SK-N-MC (cell line): ENCODE measurements at regions not wholly inside any gene's neighbourhood (a gene's known extent, or its start where the extent isn't known, plus 50 kb on each side); places are given as distances from the start of the nearest gene placed in this dataset.
"Not testable (repeated sequence)": the region's sequence is repeated elsewhere in the genome, so short reads cannot be mapped to it uniquely, and the experiment has no call there.

Source experiments
- DNase-seq: peaks from one replicate; pipeline ENCODE4 v3.0.0-alpha.2; 2011; ENCODE audit warnings: low read depth, low spot score
- H3K27ac ChIP-seq: fragments of 200-600 bp; sonication (generic); 2 replicates; pipeline ENCODE4 v1.5.1; 2016; ENCODE audit warnings: mixed run types
- H3K36me3 ChIP-seq: fragments of 200-600 bp; sonication (generic); 2 replicates; pipeline ENCODE4 v1.6.1; 2017; ENCODE audit warnings: antibody characterized with exemption, low read length, mixed read lengths; ENCODE audit not compliant: insufficient read depth
- H3K4me3 ChIP-seq: fragments of 200-600 bp; sonication (generic); 2 replicates; pipeline ENCODE4 v1.5.1; 2016
- H3K9ac ChIP-seq: fragments of 200-600 bp; sonication (generic); 2 replicates; pipeline ENCODE4 v1.8.0; 2017; ENCODE audit warnings: mixed run types, mixed read lengths; ENCODE audit not compliant: insufficient read length
- H3K9me3 ChIP-seq: fragments of 200-600 bp; sonication (generic); 2 replicates; pipeline ENCODE4 v1.6.1; 2017; ENCODE audit warnings: low read depth, mild to moderate bottlenecking, antibody characterized with exemption, low read length, moderate library complexity, mixed read lengths
- EZH2 ChIP-seq: fragments of 200-600 bp; sonication (generic); IDR thresholded peaks from one replicate; pipeline ENCODE4 v1.6.1; 2017; ENCODE audit warnings: antibody characterized with exemption
- FOXP2 ChIP-seq: optimal IDR thresholded peaks from 2 replicates; pipeline ENCODE3; 2011; ENCODE audit warnings: mild to moderate bottlenecking, moderate library complexity; ENCODE audit not compliant: insufficient read depth; ENCODE audit errors: extremely low read length, control extremely low read depth
- POLR2AphosphoS5 ChIP-seq: IDR thresholded peaks from 2 replicates; pipeline ENCODE4 v1.6.1; 2012; ENCODE audit warnings: mild to moderate bottlenecking, low read depth, low read length, borderline replicate concordance

DNA sequence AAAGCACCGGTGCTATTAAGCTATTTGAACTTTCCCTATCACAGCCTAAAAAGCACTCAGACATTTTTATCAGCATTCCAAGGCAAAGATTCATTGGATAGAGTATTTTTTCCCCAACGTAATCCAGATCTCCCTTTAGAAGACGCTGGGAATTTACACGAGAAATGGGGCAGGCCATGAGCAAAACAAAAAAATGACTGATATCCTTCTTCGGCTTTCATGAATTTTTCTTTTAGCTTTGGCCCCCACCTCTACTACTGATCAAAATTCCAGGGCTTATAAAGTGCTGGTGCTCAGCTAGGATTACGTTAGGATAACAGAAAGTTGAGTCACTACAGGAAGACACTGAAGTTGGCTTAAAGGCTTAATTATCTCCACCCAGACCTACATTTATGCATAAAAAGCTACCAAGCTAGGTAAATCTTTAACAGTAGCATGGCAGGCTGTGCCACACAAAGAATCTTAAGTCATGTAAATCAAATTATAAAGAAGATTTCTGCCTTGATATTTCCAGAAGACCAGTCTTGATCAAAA lies 418.5 kb upstream of the BTBD3 start:
- no peak for DNase-seq
- no peak overlapping the region for H3K27ac ChIP-seq
- no peak overlapping the region for H3K9ac ChIP-seq
- no peaks in the 10 kb centered on the region for H3K9me3 ChIP-seq
- TF ChIP-seq EZH2: no peak
- TF ChIP-seq FOXP2: no peak
- no peak for TF ChIP-seq POLR2AphosphoS5
- no peaks in the 10 kb centered on the region for H3K36me3 ChIP-seq
- H3K4me3 ChIP-seq: no peak overlapping the region

- no peak overlapping the region for H3K9ac ChIP-seq
- no peaks in the 10 kb centered on the region for H3K9me3 ChIP-seq
- H3K27ac ChIP-seq: no peak overlapping the region
- no peak for DNase-seq
- no peak overlapping the region for H3K4me3 ChIP-seq
- H3K36me3 ChIP-seq: no peaks in the 10 kb centered on the region
- TF ChIP-seq EZH2 (no peak), FOXP2 (no peak), POLR2AphosphoS5 (no peak)
These were observed 415.6 kb upstream of the BTBD3 start for GRCh38 chr20:11502061-11502460.

DNA sequence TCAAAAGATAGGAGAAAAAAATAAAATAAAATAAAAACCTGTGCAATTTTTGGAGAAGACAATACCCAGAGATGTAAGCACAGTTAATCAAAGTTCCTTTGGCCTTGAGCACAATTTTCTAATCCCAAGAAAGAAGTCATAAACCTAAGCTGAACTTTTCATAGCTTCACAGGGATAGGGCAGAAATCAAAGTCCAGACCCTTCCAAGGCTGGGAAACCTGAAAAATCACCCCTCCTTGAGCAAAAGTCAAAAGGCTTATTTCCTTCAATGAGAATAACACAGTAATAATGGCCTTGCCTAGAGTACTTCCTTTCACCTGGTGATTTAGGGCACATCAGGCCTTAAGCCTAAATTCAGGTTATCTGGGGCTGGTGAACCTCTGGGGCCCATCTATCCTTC lies 415.0 kb upstream of the BTBD3 start:
- Histone ChIP-seq H3K4me3 (no peak overlapping the region), H3K36me3 (no peaks in the 10 kb centered on the region), H3K9ac (no peak overlapping the region), H3K9me3 (no peaks in the 10 kb centered on the region), H3K27ac (no peak overlapping the region)
- no peak for DNase-seq
- TF ChIP-seq FOXP2 (no peak), POLR2AphosphoS5 (no peak), EZH2 (no peak)

DNA sequence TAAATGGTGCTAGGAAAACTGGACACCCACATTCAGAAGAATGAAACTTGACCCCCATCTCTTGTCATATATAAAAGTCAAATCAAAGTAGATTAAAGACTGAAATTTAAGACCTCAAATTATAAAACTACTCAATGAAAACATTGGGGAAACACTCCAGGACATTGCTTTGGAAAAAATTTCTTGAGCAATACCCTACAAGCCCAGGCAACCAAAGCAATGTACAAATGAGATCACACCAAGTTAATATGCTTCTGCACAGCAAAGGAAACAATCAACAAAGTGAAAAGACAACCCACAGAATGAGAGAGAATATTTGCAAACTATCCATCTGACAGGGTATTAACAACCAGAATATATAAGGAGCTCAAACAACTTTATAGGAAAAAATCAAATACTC lies 407.9 kb upstream of the BTBD3 start:
- Histone ChIP-seq H3K9ac (no peak overlapping the region), H3K27ac (no peak overlapping the region), H3K36me3 (no peaks in the 10 kb centered on the region), H3K4me3 (no peak overlapping the region), H3K9me3 (no peaks in the 10 kb centered on the region)
- DNase-seq: no peak
- TF ChIP-seq FOXP2 (no peak), POLR2AphosphoS5 (no peak), EZH2 (no peak)

DNA sequence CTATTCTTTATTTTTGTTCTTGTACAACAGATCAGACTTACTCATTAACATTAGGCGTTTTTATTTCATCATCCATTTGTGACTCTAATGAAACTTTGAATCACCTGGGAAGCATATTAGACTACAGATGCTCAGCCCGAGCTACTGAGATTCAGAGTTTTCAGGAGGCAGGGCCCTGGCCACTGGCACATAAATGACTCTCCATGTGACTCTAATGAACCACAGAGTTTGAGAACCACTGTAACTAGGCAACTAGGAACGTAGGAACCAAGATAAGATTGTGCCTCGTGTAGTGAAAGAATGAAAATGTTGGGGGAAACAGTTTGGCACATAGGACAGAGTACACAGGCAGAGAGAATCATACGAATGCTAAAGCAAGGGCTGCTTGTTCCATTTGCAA lies 405.9 kb upstream of the BTBD3 start:
- no peak overlapping the region for H3K4me3 ChIP-seq
- H3K9ac ChIP-seq: no peak overlapping the region
- TF ChIP-seq FOXP2 (no peak), POLR2AphosphoS5 (no peak), EZH2 (no peak)
- DNase-seq: no peak
- H3K27ac ChIP-seq: no peak overlapping the region
- no peaks in the 10 kb centered on the region for H3K36me3 ChIP-seq
- no peaks in the 10 kb centered on the region for H3K9me3 ChIP-seq

GRCh38 chr20:11513241-11513745 lies 404.4 kb upstream of the BTBD3 start:
- DNase-seq, H3K9me3 ChIP-seq, H3K36me3 ChIP-seq, H3K9ac ChIP-seq, H3K4me3 ChIP-seq, H3K27ac ChIP-seq: not testable (repeated sequence)

- H3K9ac ChIP-seq: no peak overlapping the region
- H3K4me3 ChIP-seq: no peak overlapping the region
- no peaks in the 10 kb centered on the region for H3K9me3 ChIP-seq
- DNase-seq: no peak
- no peak for TF ChIP-seq POLR2AphosphoS5
- no peak for TF ChIP-seq FOXP2
- TF ChIP-seq EZH2: no peak
- H3K27ac ChIP-seq: no peak overlapping the region
- no peaks in the 10 kb centered on the region for H3K36me3 ChIP-seq
These were observed 401.2 kb upstream of the BTBD3 start for GRCh38 chr20:11516448-11516847.

DNA sequence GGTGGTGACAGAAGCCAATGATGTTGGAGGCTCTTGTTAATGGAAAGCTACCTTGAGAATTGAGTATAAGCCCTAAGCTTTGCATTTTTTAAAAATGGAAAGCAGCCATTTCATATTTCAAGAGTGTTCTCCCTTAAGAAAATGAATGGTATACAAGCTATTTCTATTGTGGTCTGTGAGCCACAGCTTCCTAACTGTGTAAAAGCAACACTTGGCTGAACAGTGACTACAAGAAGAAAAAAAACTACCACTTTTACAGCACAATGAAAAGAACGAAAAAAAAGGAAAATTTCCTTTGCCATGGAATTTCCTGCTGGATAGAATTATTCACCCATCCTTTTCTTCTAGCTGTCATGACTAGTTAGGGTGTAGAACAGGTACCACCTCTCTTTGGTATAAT lies 397.1 kb upstream of the BTBD3 start:
- no peak for DNase-seq
- H3K36me3 ChIP-seq: no peaks in the 10 kb centered on the region
- no peak overlapping the region for H3K9ac ChIP-seq
- no peak overlapping the region for H3K27ac ChIP-seq
- no peaks in the 10 kb centered on the region for H3K9me3 ChIP-seq
- TF ChIP-seq EZH2 (no peak), FOXP2 (no peak), POLR2AphosphoS5 (no peak)
- no peak overlapping the region for H3K4me3 ChIP-seq
